HG02623 (cell line): ENCODE measurements at regions not wholly inside any gene's neighbourhood (a gene's known extent, or its start where the extent isn't known, plus 50 kb on each side); places are given as distances from the start of the nearest gene placed in this dataset.

Source experiments
- ATAC-seq: cut with Tn5 transposase; IDR thresholded peaks from one replicate; pipeline ENCODE4 v1.9.1; 2021; ENCODE audit warnings: moderate library complexity; ENCODE audit not compliant: unreplicated experiment

GRCh38 chr11:127471662-127472061, 471.1 kb upstream of the KIRREL3 start:
- ATAC-seq, result no peak

- no peak for ATAC-seq
These were observed 469.8 kb upstream of the KIRREL3 start for GRCh38 chr11:127470306-127470884.

- ATAC-seq, result no peak
These were observed 463.8 kb upstream of the KIRREL3 start for GRCh38 chr11:127464325-127464724.

- no peak for ATAC-seq
These were observed 461.4 kb upstream of the KIRREL3 start for GRCh38 chr11:127462065-127462344.

- ATAC-seq, result no peak
These were observed 460.9 kb upstream of the KIRREL3 start for GRCh38 chr11:127461241-127462064.

GRCh38 chr11:127458561-127458960, 458.0 kb upstream of the KIRREL3 start:
- ATAC-seq, result no peak

GRCh38 chr11:127454856-127455255, 454.3 kb upstream of the KIRREL3 start:
- ATAC-seq, result no peak

GRCh38 chr11:127452533-127452932, 452.0 kb upstream of the KIRREL3 start:
- no peak for ATAC-seq

- no peak for ATAC-seq
These were observed 451.3 kb upstream of the KIRREL3 start for GRCh38 chr11:127451861-127452260.

GRCh38 chr11:127448101-127448500, 447.5 kb upstream of the KIRREL3 start:
- no peak for ATAC-seq

- ATAC-seq, result no peak
These were observed 444.9 kb upstream of the KIRREL3 start for GRCh38 chr11:127445476-127445875.

- ATAC-seq, result no peak
These were observed 442.7 kb upstream of the KIRREL3 start for GRCh38 chr11:127443297-127443696.

GRCh38 chr11:127440616-127441015, 440.0 kb upstream of the KIRREL3 start:
- ATAC-seq, result no peak

GRCh38 chr11:127425281-127425680, 424.7 kb upstream of the KIRREL3 start:
- no peak for ATAC-seq

- ATAC-seq, result no peak
These were observed 424.1 kb upstream of the KIRREL3 start for GRCh38 chr11:127424661-127425060.

GRCh38 chr11:127420139-127420538, 419.6 kb upstream of the KIRREL3 start:
- no peak for ATAC-seq

- ATAC-seq, result no peak
These were observed 412.3 kb upstream of the KIRREL3 start for GRCh38 chr11:127412722-127413380.

- ATAC-seq, result no peak
These were observed 411.7 kb upstream of the KIRREL3 start for GRCh38 chr11:127412234-127412633.

GRCh38 chr11:127411283-127411682, 410.7 kb upstream of the KIRREL3 start:
- ATAC-seq, result no peak

- ATAC-seq, result no peak
These were observed 394.5 kb upstream of the KIRREL3 start for GRCh38 chr11:127395034-127395433.

GRCh38 chr11:127393460-127393997, 393.0 kb upstream of the KIRREL3 start:
- ATAC-seq, result no peak

GRCh38 chr11:127392575-127392974, 392.0 kb upstream of the KIRREL3 start:
- ATAC-seq, result no peak
